Fibroblast of lung (primary cell): ENCODE measurements at regions not wholly inside any gene's neighbourhood (a gene's known extent, or its start where the extent isn't known, plus 50 kb on each side); places are given as distances from the start of the nearest gene placed in this dataset.
"Not testable (repeated sequence)": the region's sequence is repeated elsewhere in the genome, so short reads cannot be mapped to it uniquely, and the experiment has no call there.

Experiments used
- DNase-seq, 2 donors: peaks; one replicate each; pipeline versions ENCODE4 v3.0.0 to v3.0.0-alpha.2; 2010; ENCODE audit warnings: low read depth in 2 of 2
- H2AFZ ChIP-seq: 2 replicates; pipeline ENCODE4 v1.5.1; 2012; ENCODE audit warnings: low read length, control low read depth, inconsistent platforms
- H3K27ac ChIP-seq: 2 replicates; pipeline ENCODE4 v1.5.1; 2011; ENCODE audit warnings: low read length, control low read depth; ENCODE audit not compliant: insufficient read depth
- H3K27me3 ChIP-seq: 2 replicates; pipeline ENCODE4 v1.5.1; 2011; ENCODE audit warnings: mild to moderate bottlenecking, low read length; ENCODE audit not compliant: control insufficient read depth, insufficient read depth
- H3K36me3 ChIP-seq: 2 replicates; pipeline ENCODE4 v1.5.1; 2011; ENCODE audit warnings: low read length; ENCODE audit not compliant: control insufficient read depth, insufficient read depth
- H3K4me1 ChIP-seq: 2 replicates; pipeline ENCODE4 v1.5.1; 2011; ENCODE audit warnings: low read length; ENCODE audit not compliant: control insufficient read depth, insufficient read depth; ENCODE audit errors: extremely low read depth
- H3K4me2 ChIP-seq: 2 replicates; pipeline ENCODE4 v1.5.1; 2011; ENCODE audit warnings: low read length, control low read depth; ENCODE audit not compliant: insufficient read depth; ENCODE audit errors: extremely low read depth
- H3K4me3 ChIP-seq, 4 experiments: fragments of 200-600 bp in 1 of 4; sonication (generic) in 1 of 4; replicated peaks in 1 of 4; 2 replicates each; pipeline ENCODE4 v1.5.1; 2011 to 2016; ENCODE audit warnings: low read length in 4 of 4, low read depth in 3 of 4, mild to moderate bottlenecking in 3 of 4, control low read depth in 2 of 4, inconsistent platforms in 1 of 4, mixed read lengths in 1 of 4; ENCODE audit not compliant: insufficient read depth in 1 of 4; ENCODE audit errors: control extremely low read depth in 1 of 4
- H3K79me2 ChIP-seq: 2 replicates; pipeline ENCODE4 v1.5.1; 2012; ENCODE audit warnings: mild to moderate bottlenecking, low read length, inconsistent platforms; ENCODE audit not compliant: control insufficient read depth, insufficient read depth
- H3K9ac ChIP-seq: 2 replicates; pipeline ENCODE4 v1.5.1; 2011; ENCODE audit warnings: mild to moderate bottlenecking, low read length, control low read depth; ENCODE audit not compliant: insufficient read depth
- H3K9me3 ChIP-seq: 2 replicates; pipeline ENCODE4 v1.5.1; 2012; ENCODE audit warnings: low read depth, low read length; ENCODE audit not compliant: control insufficient read depth, insufficient read depth
- H4K20me1 ChIP-seq: 2 replicates; pipeline ENCODE4 v1.5.1; 2011; ENCODE audit warnings: low read length; ENCODE audit not compliant: control insufficient read depth, insufficient read depth; ENCODE audit errors: extremely low read depth
- CTCF ChIP-seq, 2 donors: IDR thresholded peaks in 1 of 2; conservative IDR thresholded peaks in 1 of 2; 1 replicate in 1 of 2; 2 replicates in 1 of 2; pipeline ENCODE4 v1.5.1; 2011 to 2012; ENCODE audit warnings: low read length in 2 of 2, control low read depth in 1 of 2, inconsistent platforms in 1 of 2, low read depth in 1 of 2, mild to moderate bottlenecking in 1 of 2
- EZH2 ChIP-seq: IDR thresholded peaks from 2 replicates; pipeline ENCODE4 v1.5.1; 2012; ENCODE audit warnings: low read length, control low read depth, mild to moderate bottlenecking; ENCODE audit errors: missing control alignments

DNA sequence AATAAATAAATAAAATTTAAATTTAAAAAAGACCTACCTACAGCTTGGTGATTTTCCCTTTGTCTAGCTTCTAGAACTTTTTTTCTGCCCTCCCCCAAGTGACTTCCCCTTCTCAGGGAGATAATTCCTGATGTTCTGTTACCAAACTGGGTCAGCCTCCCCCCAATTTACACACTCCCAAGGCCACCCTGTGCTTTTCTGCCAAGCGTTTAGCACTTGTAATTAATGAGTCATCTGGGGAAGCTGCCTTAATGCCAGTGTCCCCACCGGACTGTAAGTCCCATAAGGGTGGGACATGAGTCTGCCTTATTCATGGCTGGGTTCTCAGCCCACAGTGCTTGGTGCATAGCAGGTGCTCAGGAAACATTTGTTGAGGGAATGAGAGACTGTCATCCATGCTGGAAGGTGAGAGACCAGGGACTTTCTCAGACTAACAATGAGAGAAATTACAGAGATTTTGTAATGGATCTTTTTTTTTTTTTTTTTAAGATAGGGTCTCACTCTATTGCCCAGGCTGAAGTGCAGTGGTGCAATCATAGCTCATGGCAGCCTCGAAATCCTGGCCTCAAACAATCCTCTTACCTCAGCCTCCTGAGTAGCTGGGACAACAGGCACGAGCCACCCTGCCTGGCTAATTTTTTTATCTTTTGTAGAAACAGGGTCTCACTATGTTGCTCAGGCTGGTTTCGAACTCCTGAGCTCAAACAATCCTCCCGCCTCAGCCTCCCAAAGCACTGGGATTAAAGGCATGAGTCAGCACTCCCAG lies 106.8 kb downstream of the PHETA1 start:
- Histone ChIP-seq H3K36me3 (no peaks in the 10 kb centered on the region), H3K4me2 (no peak overlapping the region), H3K4me1 (no peaks in the 10 kb centered on the region), H3K27ac (no peak overlapping the region), H2AFZ (no peak overlapping the region), H3K9me3 (no peaks in the 10 kb centered on the region), H3K4me3 (no peak overlapping the region), H3K9ac (no peak overlapping the region), H3K79me2 (no peaks in the 10 kb centered on the region), H3K27me3 (no peaks in the 10 kb centered on the region), H4K20me1 (no peaks in the 10 kb centered on the region)
- TF ChIP-seq CTCF (conservative IDR thresholded peaks at IDR 0.05 in 1 of 2, IDR thresholded peaks at IDR 0.05 in 1 of 2; ENCODE audit: low read depth in 1 of 2, low read length in 2 of 2) (no peak), EZH2 (no peak)
- no peak for DNase-seq

- H3K27ac ChIP-seq: no peak overlapping the region
- H3K4me3 ChIP-seq: no peak overlapping the region
- H3K4me2 ChIP-seq: no peak overlapping the region
- no peaks in the 10 kb centered on the region for H3K79me2 ChIP-seq
- no peak for DNase-seq
- no peak overlapping the region for H2AFZ ChIP-seq
- no peak for TF ChIP-seq CTCF (conservative IDR thresholded peaks at IDR 0.05 in 1 of 2, IDR thresholded peaks at IDR 0.05 in 1 of 2; ENCODE audit: low read depth in 1 of 2, low read length in 2 of 2)
- no peak for TF ChIP-seq EZH2
- H3K36me3 ChIP-seq: no peaks in the 10 kb centered on the region
- H3K9me3 ChIP-seq: no peaks in the 10 kb centered on the region
- no peaks in the 10 kb centered on the region for H4K20me1 ChIP-seq
- no peak overlapping the region for H3K9ac ChIP-seq
- no peaks in the 10 kb centered on the region for H3K27me3 ChIP-seq
- H3K4me1 ChIP-seq: no peaks in the 10 kb centered on the region
Measured at GRCh38 chr12:111260732-111261131, 108.2 kb downstream of the PHETA1 start.

GRCh38 chr12:111259231-111259630 lies 109.7 kb downstream of the PHETA1 start:
- H2AFZ ChIP-seq: no peak overlapping the region
- no peaks in the 10 kb centered on the region for H3K36me3 ChIP-seq
- no peaks in the 10 kb centered on the region for H4K20me1 ChIP-seq
- no peak overlapping the region for H3K4me2 ChIP-seq
- H3K9ac ChIP-seq: no peak overlapping the region
- H3K79me2 ChIP-seq: no peaks in the 10 kb centered on the region
- no peaks in the 10 kb centered on the region for H3K4me1 ChIP-seq
- H3K27ac ChIP-seq: no peak overlapping the region
- TF ChIP-seq EZH2 (no peak), CTCF (conservative IDR thresholded peaks at IDR 0.05 in 1 of 2, IDR thresholded peaks at IDR 0.05 in 1 of 2; ENCODE audit: low read depth in 1 of 2, low read length in 2 of 2) (no peak)
- H3K27me3 ChIP-seq: no peaks in the 10 kb centered on the region
- no peak for DNase-seq
- H3K9me3 ChIP-seq: no peaks in the 10 kb centered on the region
- H3K4me3 ChIP-seq: no peak overlapping the region

GRCh38 chr12:111258081-111258480 lies 110.8 kb downstream of the PHETA1 start:
- not testable (repeated sequence) for H3K9me3 ChIP-seq, H3K9ac ChIP-seq, H3K4me1 ChIP-seq, H3K27me3 ChIP-seq, H2AFZ ChIP-seq, H3K4me3 ChIP-seq, H3K4me2 ChIP-seq, H3K36me3 ChIP-seq, H3K79me2 ChIP-seq, DNase-seq, H4K20me1 ChIP-seq, H3K27ac ChIP-seq
